SK-N-SH treated with all-trans-retinoic acid at 6 μM for 48 hours (cell line): ENCODE measurements at regions not wholly inside any gene's neighbourhood (a gene's known extent, or its start where the extent isn't known, plus 50 kb on each side); places are given as distances from the start of the nearest gene placed in this dataset.

Experiments
- ATAC-seq: fragments of 200-7000 bp; cut with Tn5 transposase; 3 replicates; pipeline ENCODE4 v1.9.1; 2020; ENCODE audit warnings: mild to moderate bottlenecking, moderate library complexity
- CREB5 ChIP-seq: fragments of 250-450 bp; sonication (Bioruptor Pico); IDR thresholded peaks from 2 replicates; pipeline ENCODE4 v1.5.1; 2020; ENCODE audit warnings: low read depth, mild to moderate bottlenecking, moderate library complexity
- CSDC2 ChIP-seq: fragments of 250-450 bp; sonication (Bioruptor Pico); IDR thresholded peaks from 2 replicates; pipeline ENCODE4 v1.5.0; 2020; ENCODE audit warnings: mild to moderate bottlenecking, moderate library complexity
- CSRNP3 ChIP-seq: fragments of 250-450 bp; sonication (Bioruptor Pico); IDR thresholded peaks from 2 replicates; pipeline ENCODE4 v1.5.1; 2021; ENCODE audit warnings: mild to moderate bottlenecking, moderate library complexity
- ESRRG ChIP-seq: fragments of 250-450 bp; sonication (Bioruptor Pico); IDR thresholded peaks from 2 replicates; pipeline ENCODE4 v1.6.1; 2021; ENCODE audit warnings: mild to moderate bottlenecking
- GLIS3 ChIP-seq: fragments of 250-450 bp; sonication (Bioruptor Pico); IDR thresholded peaks from 2 replicates; pipeline ENCODE4 v1.5.0; 2020; ENCODE audit warnings: mild to moderate bottlenecking, moderate library complexity
- ISL1 ChIP-seq: fragments of 250-450 bp; sonication (Bioruptor Pico); IDR thresholded peaks from 2 replicates; pipeline ENCODE4 v2.1.2; 2022; ENCODE audit warnings: mild to moderate bottlenecking, moderate library complexity
- OSR1 ChIP-seq: fragments of 250-450 bp; sonication (Bioruptor Pico); IDR thresholded peaks from 2 replicates; pipeline ENCODE4 v1.8.0; 2022; ENCODE audit warnings: moderate library complexity, mild to moderate bottlenecking, inconsistent platforms
- PATZ1 ChIP-seq: fragments of 250-450 bp; sonication (Bioruptor Pico); IDR thresholded peaks from 2 replicates; pipeline ENCODE4 v1.8.0; 2020; ENCODE audit warnings: mild to moderate bottlenecking, moderate library complexity, borderline replicate concordance
- PPARA ChIP-seq: fragments of 250-450 bp; sonication (Bioruptor Pico); IDR thresholded peaks from 2 replicates; pipeline ENCODE4 v1.5.0; 2020; ENCODE audit warnings: mild to moderate bottlenecking, borderline replicate concordance
- RARB ChIP-seq: fragments of 250-450 bp; sonication (Bioruptor Pico); IDR thresholded peaks from 2 replicates; pipeline ENCODE4 v1.8.0; 2021; ENCODE audit warnings: mild to moderate bottlenecking, moderate library complexity
- SNAI2 ChIP-seq: fragments of 250-450 bp; sonication (Bioruptor Pico); IDR thresholded peaks from 2 replicates; pipeline ENCODE4 v1.5.0; 2020; ENCODE audit warnings: mild to moderate bottlenecking, moderate library complexity
- TCF4 ChIP-seq: fragments of 250-450 bp; sonication (Bioruptor Pico); IDR thresholded peaks from 2 replicates; pipeline ENCODE4 v1.8.0; 2021; ENCODE audit warnings: mild to moderate bottlenecking, moderate library complexity, borderline replicate concordance
- TOX ChIP-seq: fragments of 250-450 bp; sonication (Bioruptor Pico); IDR thresholded peaks from 2 replicates; pipeline ENCODE4 v1.8.0; 2021; ENCODE audit warnings: mild to moderate bottlenecking, moderate library complexity, borderline replicate concordance
- ZC3H10 ChIP-seq: fragments of 250-450 bp; sonication (Bioruptor Pico); IDR thresholded peaks from 2 replicates; pipeline ENCODE4 v1.5.1; 2021; ENCODE audit warnings: mild to moderate bottlenecking, moderate library complexity
- ZFP3 ChIP-seq: fragments of 250-450 bp; sonication (Bioruptor Pico); IDR thresholded peaks from 2 replicates; pipeline ENCODE4 v1.5.0; 2020; ENCODE audit warnings: mild to moderate bottlenecking, moderate library complexity
- ZFP30 ChIP-seq: fragments of 450-650 bp; formaldehyde crosslinking; IDR thresholded peaks from 2 replicates; pipeline ENCODE4 v1.5.0; 2022; ENCODE audit warnings: mild to moderate bottlenecking, moderate library complexity
- ZNF565 ChIP-seq: fragments of 450-650 bp; formaldehyde crosslinking; conservative IDR thresholded peaks from 2 replicates; pipeline ENCODE4 v1.5.0; 2020; ENCODE audit warnings: low read depth, mild to moderate bottlenecking, moderate library complexity
- ZNF70 ChIP-seq: fragments of 450-650 bp; formaldehyde crosslinking; IDR thresholded peaks from 2 replicates; pipeline ENCODE4 v1.5.0; 2020; ENCODE audit warnings: mild to moderate bottlenecking, moderate library complexity
- ZNF8 ChIP-seq: fragments of 450-650 bp; formaldehyde crosslinking; IDR thresholded peaks from 2 replicates; pipeline ENCODE4 v1.5.0; 2020; ENCODE audit warnings: mild to moderate bottlenecking, moderate library complexity
- TF ChIP-seq, protein P1 (sequence below): fragments of 250-450 bp; sonication (Bioruptor Pico); IDR thresholded peaks from 2 replicates; pipeline ENCODE4 v1.5.0; 2020; ENCODE audit warnings: mild to moderate bottlenecking, moderate library complexity

DNA sequence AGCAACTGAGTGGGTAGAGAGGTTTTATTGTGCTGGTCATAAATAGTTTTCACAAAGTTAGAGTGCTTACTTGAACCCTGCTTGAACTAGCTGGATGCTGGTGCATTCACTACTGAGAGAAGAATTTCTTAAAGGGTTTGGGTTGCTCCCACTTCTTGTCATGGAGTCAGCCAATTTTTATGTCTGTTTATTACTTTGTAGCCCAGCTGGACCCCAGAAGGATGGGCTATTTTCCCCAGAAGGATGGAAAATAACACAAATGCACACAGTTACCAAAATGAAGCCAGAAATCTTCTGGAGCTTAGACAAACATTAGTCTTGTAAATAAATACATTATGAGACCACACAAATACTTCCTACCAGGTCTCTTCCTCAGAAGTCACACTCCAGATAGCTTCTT lies 480.8 kb upstream of the TNC start:
- no peak for ATAC-seq
- no peak for TF ChIP-seq SNAI2 (CRISPR knock-in tag)
- TF ChIP-seq OSR1, result no peak
- no peak for TF ChIP-seq PATZ1 (CRISPR knock-in tag)
- no peak for TF ChIP-seq ESRRG (CRISPR knock-in tag)
- no peak for TF ChIP-seq TCF4 (CRISPR knock-in tag)
- TF ChIP-seq TOX (CRISPR knock-in tag), result no peak
- no peak for TF ChIP-seq ZFP30
- TF ChIP-seq CSDC2 (CRISPR knock-in tag), result no peak
- TF ChIP-seq ZC3H10 (CRISPR knock-in tag), result no peak
- no peak for TF ChIP-seq ISL1
- TF ChIP-seq, protein P1, sequence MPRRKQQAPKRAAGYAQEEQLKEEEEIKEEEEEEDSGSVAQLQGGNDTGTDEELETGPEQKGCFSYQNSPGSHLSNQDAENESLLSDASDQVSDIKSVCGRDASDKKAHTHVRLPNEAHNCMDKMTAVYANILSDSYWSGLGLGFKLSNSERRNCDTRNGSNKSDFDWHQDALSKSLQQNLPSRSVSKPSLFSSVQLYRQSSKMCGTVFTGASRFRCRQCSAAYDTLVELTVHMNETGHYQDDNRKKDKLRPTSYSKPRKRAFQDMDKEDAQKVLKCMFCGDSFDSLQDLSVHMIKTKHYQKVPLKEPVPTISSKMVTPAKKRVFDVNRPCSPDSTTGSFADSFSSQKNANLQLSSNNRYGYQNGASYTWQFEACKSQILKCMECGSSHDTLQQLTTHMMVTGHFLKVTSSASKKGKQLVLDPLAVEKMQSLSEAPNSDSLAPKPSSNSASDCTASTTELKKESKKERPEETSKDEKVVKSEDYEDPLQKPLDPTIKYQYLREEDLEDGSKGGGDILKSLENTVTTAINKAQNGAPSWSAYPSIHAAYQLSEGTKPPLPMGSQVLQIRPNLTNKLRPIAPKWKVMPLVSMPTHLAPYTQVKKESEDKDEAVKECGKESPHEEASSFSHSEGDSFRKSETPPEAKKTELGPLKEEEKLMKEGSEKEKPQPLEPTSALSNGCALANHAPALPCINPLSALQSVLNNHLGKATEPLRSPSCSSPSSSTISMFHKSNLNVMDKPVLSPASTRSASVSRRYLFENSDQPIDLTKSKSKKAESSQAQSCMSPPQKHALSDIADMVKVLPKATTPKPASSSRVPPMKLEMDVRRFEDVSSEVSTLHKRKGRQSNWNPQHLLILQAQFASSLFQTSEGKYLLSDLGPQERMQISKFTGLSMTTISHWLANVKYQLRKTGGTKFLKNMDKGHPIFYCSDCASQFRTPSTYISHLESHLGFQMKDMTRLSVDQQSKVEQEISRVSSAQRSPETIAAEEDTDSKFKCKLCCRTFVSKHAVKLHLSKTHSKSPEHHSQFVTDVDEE (CRISPR knock-in tag), result no peak
- no peak for TF ChIP-seq ZNF565 (CRISPR knock-in tag)
- no peak for TF ChIP-seq ZFP3
- no peak for TF ChIP-seq ZNF8
- TF ChIP-seq ZNF70 (CRISPR knock-in tag), result no peak
- TF ChIP-seq RARB (CRISPR knock-in tag), result no peak
- no peak for TF ChIP-seq CREB5 (CRISPR knock-in tag)

DNA sequence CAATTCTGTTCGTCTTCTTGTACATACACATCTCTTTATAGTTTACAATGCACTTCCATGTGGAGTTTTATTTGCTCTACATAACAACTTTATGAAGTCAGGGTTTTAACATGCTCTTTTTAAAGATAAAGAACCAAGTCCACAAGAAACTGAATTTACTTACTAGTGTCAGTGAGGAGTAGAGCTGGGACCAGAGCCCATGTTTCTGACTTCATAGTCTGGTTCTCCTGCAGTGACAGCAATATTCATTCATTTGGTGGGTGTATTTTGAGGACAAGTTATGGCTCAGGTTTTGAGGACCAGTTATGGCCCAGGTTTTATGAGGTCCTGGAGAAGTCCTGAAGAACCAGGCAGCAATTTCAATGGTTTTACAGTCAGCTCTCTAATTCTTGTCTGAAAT lies 481.9 kb upstream of the TNC start:
- TF ChIP-seq, protein P1 (CRISPR knock-in tag), result no peak
- TF ChIP-seq CREB5 (CRISPR knock-in tag) (no peak), RARB (CRISPR knock-in tag) (no peak), PPARA (no peak), ZNF70 (CRISPR knock-in tag) (no peak), ZNF565 (CRISPR knock-in tag) (no peak), ZFP30 (no peak), ESRRG (CRISPR knock-in tag) (no peak), OSR1 (no peak), GLIS3 (no peak), CSRNP3 (CRISPR knock-in tag) (no peak), PATZ1 (CRISPR knock-in tag) (no peak), ZFP3 (no peak), CSDC2 (CRISPR knock-in tag) (no peak)
- ATAC-seq, result no peak
